ENCODE measurements at regions not wholly inside any gene's neighbourhood (a gene's known extent, or its start where the extent isn't known, plus 50 kb on each side); places are given as distances from the start of the nearest gene placed in this dataset.

GRCh38 chr5:133707629-133708028 lies 95.3 kb upstream of the FSTL4 start:
- no TSS peak for BruUV-seq (replicated peaks)
- no peak overlapping the region for H3K4me3 ChIP-seq (ENCODE audit: low read depth in 2 of 2, low read length in 2 of 2)
- H3K9me3 ChIP-seq (ENCODE audit: control insufficient read depth, insufficient read depth, low read depth, low read length): no peaks in the 10 kb centered on the region
- no peaks in the 10 kb centered on the region for H3K4me1 ChIP-seq (ENCODE audit: control insufficient read depth, insufficient read depth, low read length)
- intact Hi-C loops (cut with micrococcal nuclease; ENCODE audit: unreplicated experiment) (no loop called here), in situ Hi-C loops (cut with HindIII; ENCODE audit: low pct_unique_long_range_greater_than_20kb, low sequenced_read_pairs) (no loop called here)
- DNase-seq (ENCODE audit: low read depth, low spot score) (no peak), ATAC-seq (no peak)
- ChIA-PET CTCF (no interaction called here), POLR2A (no interaction called here)
- TF ChIP-seq, protein P1, sequence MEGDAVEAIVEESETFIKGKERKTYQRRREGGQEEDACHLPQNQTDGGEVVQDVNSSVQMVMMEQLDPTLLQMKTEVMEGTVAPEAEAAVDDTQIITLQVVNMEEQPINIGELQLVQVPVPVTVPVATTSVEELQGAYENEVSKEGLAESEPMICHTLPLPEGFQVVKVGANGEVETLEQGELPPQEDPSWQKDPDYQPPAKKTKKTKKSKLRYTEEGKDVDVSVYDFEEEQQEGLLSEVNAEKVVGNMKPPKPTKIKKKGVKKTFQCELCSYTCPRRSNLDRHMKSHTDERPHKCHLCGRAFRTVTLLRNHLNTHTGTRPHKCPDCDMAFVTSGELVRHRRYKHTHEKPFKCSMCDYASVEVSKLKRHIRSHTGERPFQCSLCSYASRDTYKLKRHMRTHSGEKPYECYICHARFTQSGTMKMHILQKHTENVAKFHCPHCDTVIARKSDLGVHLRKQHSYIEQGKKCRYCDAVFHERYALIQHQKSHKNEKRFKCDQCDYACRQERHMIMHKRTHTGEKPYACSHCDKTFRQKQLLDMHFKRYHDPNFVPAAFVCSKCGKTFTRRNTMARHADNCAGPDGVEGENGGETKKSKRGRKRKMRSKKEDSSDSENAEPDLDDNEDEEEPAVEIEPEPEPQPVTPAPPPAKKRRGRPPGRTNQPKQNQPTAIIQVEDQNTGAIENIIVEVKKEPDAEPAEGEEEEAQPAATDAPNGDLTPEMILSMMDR (IDR thresholded peaks at IDR 0.05): no peak
- TF ChIP-seq, protein P2, sequence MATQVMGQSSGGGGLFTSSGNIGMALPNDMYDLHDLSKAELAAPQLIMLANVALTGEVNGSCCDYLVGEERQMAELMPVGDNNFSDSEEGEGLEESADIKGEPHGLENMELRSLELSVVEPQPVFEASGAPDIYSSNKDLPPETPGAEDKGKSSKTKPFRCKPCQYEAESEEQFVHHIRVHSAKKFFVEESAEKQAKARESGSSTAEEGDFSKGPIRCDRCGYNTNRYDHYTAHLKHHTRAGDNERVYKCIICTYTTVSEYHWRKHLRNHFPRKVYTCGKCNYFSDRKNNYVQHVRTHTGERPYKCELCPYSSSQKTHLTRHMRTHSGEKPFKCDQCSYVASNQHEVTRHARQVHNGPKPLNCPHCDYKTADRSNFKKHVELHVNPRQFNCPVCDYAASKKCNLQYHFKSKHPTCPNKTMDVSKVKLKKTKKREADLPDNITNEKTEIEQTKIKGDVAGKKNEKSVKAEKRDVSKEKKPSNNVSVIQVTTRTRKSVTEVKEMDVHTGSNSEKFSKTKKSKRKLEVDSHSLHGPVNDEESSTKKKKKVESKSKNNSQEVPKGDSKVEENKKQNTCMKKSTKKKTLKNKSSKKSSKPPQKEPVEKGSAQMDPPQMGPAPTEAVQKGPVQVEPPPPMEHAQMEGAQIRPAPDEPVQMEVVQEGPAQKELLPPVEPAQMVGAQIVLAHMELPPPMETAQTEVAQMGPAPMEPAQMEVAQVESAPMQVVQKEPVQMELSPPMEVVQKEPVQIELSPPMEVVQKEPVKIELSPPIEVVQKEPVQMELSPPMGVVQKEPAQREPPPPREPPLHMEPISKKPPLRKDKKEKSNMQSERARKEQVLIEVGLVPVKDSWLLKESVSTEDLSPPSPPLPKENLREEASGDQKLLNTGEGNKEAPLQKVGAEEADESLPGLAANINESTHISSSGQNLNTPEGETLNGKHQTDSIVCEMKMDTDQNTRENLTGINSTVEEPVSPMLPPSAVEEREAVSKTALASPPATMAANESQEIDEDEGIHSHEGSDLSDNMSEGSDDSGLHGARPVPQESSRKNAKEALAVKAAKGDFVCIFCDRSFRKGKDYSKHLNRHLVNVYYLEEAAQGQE (IDR thresholded peaks at IDR 0.05; ENCODE audit: insufficient read depth in 1 of 2, low read depth in 2 of 2, low read length in 1 of 2): no peak
- TF ChIP-seq SIN3A (IDR thresholded peaks at IDR 0.05; ENCODE audit: borderline replicate concordance, insufficient read depth, low read depth, low read length) (no peak), POLR2AphosphoS5 (IDR thresholded peaks at IDR 0.05; ENCODE audit: low read depth, low read length) (no peak), TCF7L2 (IDR thresholded peaks at IDR 0.05; ENCODE audit: low read depth, low read length) (no peak)
- H3K27me3 ChIP-seq (ENCODE audit: control insufficient read depth, insufficient read depth, low read length): peaks cover 5% of the 10 kb centered on the region
- H3K27ac ChIP-seq (ENCODE audit: low read length): no peak overlapping the region
- no peaks in the 10 kb centered on the region for H3K36me3 ChIP-seq (ENCODE audit: control insufficient read depth, insufficient read depth, low read length)

- Histone ChIP-seq H3K27ac (ENCODE audit: low read length) (no peak overlapping the region), H3K4me1 (ENCODE audit: control insufficient read depth, insufficient read depth, low read length) (no peaks in the 10 kb centered on the region), H3K4me3 (ENCODE audit: low read depth in 2 of 2, low read length in 2 of 2) (no peak overlapping the region), H3K9me3 (ENCODE audit: control insufficient read depth, insufficient read depth, low read depth, low read length) (no peaks in the 10 kb centered on the region), H3K27me3 (ENCODE audit: control insufficient read depth, insufficient read depth, low read length) (peaks cover 5% of the 10 kb centered on the region), H3K36me3 (ENCODE audit: control insufficient read depth, insufficient read depth, low read length) (no peaks in the 10 kb centered on the region)
- intact Hi-C loops (cut with micrococcal nuclease; ENCODE audit: unreplicated experiment) (no loop called here), in situ Hi-C loops (cut with HindIII; ENCODE audit: low pct_unique_long_range_greater_than_20kb, low sequenced_read_pairs) (no loop called here)
- CTCF ChIA-PET: no interaction called here
- DNase-seq (ENCODE audit: low read depth, low spot score): no peak
- TF ChIP-seq, protein P1 (IDR thresholded peaks at IDR 0.05): no peak
- BruUV-seq (replicated peaks): no TSS peak
- POLR2A ChIA-PET: no interaction called here
- ATAC-seq: no peak
Measured at GRCh38 chr5:133706506-133707430, 94.4 kb upstream of the FSTL4 start.

Measured in Panc1 (cell line).